ENCODE measurements at regions not wholly inside any gene's neighbourhood (a gene's known extent, or its start where the extent isn't known, plus 50 kb on each side); places are given as distances from the start of the nearest gene placed in this dataset.

DNA sequence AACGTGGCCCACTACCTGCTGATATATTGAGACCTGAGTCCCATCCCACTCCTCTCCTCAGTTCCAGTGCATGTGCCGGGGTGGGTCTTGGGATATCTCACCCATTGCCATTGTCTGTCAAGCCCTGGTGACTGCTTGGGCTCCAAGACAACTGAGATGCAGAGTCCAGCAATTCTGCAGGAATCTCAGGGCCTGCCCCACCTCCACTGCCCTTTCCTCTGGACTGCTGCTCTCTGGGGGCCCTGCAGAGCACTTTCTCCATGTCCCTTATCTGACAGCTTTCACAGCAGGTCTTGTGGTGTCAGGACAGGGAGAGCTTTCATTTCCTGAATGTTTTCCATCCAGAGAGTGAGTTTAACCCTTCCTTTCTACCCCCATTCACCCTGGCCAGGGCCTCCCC, 152.9 kb downstream of the ARL4C start:
- no peak overlapping the region for H3K4me3 ChIP-seq (ENCODE audit: low read depth, low read length)
- DNase-seq (ENCODE audit: low read depth): no peak
- TF ChIP-seq, protein P1, sequence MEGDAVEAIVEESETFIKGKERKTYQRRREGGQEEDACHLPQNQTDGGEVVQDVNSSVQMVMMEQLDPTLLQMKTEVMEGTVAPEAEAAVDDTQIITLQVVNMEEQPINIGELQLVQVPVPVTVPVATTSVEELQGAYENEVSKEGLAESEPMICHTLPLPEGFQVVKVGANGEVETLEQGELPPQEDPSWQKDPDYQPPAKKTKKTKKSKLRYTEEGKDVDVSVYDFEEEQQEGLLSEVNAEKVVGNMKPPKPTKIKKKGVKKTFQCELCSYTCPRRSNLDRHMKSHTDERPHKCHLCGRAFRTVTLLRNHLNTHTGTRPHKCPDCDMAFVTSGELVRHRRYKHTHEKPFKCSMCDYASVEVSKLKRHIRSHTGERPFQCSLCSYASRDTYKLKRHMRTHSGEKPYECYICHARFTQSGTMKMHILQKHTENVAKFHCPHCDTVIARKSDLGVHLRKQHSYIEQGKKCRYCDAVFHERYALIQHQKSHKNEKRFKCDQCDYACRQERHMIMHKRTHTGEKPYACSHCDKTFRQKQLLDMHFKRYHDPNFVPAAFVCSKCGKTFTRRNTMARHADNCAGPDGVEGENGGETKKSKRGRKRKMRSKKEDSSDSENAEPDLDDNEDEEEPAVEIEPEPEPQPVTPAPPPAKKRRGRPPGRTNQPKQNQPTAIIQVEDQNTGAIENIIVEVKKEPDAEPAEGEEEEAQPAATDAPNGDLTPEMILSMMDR (IDR thresholded peaks at IDR 0.05; ENCODE audit: control insufficient read depth, extremely low read depth, insufficient read depth): no peak

DNA sequence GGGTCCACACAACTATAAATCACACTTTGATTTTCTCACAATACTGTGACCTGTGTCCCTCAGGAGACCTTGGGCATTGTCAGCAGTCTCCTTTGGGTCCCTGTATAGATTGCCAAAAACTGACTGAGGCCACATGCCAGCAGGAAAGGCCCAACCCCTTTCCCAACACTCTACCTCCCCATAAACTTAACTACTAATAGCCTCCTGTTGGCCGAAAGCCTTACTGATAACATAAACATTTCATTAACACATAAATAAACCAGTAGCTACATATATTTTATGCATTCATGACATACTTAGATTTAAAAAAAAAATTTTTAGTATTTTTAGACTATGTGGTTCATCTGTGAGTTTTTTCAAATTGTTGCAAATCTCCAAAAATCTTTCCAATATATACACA, 153.5 kb downstream of the ARL4C start:
- TF ChIP-seq, protein P1 (IDR thresholded peaks at IDR 0.05; ENCODE audit: control insufficient read depth, extremely low read depth, insufficient read depth): no peak
- H3K4me3 ChIP-seq (ENCODE audit: low read depth, low read length): no peak overlapping the region
- no peak for DNase-seq (ENCODE audit: low read depth)

DNA sequence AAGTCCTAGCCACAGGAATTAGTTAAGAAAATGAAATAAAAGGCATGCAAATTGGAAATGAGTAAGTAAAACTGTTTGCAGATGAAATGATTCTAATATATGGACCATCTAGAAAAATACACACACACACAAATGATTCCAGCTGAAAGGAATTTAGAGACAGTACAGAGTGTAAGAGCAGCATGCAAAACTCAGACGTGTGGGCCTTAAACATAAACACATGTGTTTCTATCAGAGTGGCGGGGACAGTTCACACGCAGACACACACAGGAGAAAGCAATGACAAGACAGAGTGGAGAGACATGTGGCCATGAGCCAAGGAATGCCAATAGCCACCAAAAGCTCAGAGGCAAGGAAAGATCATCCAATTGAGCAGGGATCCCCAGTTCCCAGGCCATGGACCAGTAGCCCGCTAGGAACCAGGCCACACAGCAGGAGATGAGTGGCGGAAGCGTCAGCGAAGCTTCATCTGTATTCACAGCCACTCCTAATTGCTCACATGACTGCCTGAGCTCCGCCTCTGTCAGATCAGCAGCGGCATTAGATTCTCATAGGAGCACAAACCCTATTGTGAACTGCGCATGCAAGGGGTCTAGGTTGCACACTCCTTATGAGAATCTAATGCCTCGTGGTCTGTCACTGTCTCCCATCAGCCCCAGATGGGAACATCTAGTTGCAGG, 155.4 kb downstream of the ARL4C start:
- no peak overlapping the region for H3K4me3 ChIP-seq (ENCODE audit: low read depth, low read length)
- TF ChIP-seq, protein P1 (IDR thresholded peaks at IDR 0.05; ENCODE audit: control insufficient read depth, extremely low read depth, insufficient read depth): no peak
- DNase-seq (ENCODE audit: low read depth): no peak

DNA sequence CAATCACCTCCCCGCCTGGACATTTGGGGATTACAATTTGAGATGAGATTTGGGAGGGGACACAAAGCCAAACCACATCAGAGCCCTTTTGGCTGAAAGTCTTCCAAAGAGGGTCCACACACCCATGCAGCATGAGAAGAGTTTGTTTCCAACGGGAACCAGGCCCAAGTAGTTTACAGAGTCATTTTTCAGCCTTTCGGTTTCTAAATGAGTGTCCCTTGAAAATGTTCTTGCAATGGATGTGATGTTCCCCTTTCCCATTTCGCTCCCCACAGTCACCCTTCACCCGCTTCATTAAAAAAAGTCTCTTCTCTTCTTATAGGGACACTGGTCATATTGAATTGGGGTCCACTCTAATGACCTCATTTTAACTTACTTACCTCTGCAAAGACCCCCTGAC, 157.4 kb downstream of the ARL4C start:
- no peak for DNase-seq (ENCODE audit: low read depth)
- TF ChIP-seq, protein P1 (IDR thresholded peaks at IDR 0.05; ENCODE audit: control insufficient read depth, extremely low read depth, insufficient read depth): no peak
- no peak overlapping the region for H3K4me3 ChIP-seq (ENCODE audit: low read depth, low read length)

DNA sequence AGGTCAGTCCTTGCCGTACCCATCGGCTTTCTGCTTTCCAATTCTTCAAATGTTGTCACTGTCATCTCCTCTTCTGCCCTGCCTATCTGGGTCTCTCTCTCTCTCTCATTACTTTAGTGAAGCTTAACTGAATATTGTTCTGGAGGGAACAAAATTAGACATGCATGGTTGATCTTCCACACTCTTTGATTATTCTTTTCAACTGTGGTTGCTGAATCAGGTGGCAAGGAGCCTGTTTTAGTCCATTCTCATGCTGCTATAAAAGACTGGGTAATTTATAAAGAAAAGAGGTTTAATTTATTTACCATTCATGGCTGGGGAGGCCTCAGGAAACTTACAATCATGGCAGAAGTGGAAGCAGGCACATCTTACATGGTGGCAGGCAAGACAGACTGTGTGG, 157.9 kb downstream of the ARL4C start:
- no peak overlapping the region for H3K4me3 ChIP-seq (ENCODE audit: low read depth, low read length)
- DNase-seq (ENCODE audit: low read depth): no peak
- TF ChIP-seq, protein P1 (IDR thresholded peaks at IDR 0.05; ENCODE audit: control insufficient read depth, extremely low read depth, insufficient read depth): no peak

DNA sequence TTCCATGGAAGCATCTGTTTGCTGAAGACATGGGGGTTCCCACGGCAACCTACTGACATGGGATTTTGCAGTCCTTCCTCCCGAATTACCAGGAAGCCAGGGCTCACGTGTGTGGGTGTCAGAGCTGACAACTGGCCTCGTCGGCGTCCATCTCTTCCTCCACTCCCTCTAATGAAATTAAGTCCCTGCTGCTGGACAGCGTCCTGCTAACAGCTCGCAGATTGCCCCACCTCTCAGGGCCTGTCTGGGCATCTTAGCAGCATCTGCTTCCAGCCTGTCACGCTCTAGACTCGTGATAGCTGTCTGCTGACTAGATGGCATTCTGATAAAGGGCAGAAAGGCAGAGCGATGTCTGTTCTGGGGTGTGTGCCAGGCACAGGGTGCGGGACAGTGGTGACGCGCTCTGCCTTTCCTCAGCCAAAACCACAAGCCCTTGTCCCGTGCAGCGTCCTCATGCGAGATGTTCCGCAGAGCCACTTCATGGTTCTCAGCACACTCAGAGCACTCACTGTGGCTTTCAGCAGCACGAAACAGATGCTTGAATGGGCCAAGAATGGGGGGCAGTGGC, 161.1 kb downstream of the ARL4C start:
- H3K4me3 ChIP-seq (ENCODE audit: low read depth, low read length): no peak overlapping the region
- TF ChIP-seq, protein P1 (IDR thresholded peaks at IDR 0.05; ENCODE audit: control insufficient read depth, extremely low read depth, insufficient read depth): no peak
- peak; percentile 28 for DNase-seq (ENCODE audit: low read depth)

DNA sequence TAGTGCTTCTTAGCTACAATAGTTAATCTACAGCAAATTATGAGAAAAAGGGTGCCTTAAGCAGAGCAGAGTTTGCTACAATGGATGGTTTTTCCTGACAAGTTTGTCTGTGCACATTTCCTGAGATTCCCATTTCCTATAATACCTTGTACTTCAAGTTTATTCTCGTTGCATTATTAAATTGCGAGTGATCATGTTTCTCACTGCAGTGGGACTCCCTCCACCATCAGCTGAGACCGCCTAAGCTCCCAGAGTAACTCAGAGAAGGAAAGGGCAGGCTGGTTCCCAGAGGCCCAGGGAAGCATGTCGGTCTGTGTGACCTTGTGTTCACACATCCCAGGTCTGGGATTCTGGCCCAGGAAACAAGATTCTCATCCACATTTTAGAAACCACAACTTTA, 162.1 kb downstream of the ARL4C start:
- DNase-seq (ENCODE audit: low read depth): no peak
- TF ChIP-seq, protein P1 (IDR thresholded peaks at IDR 0.05; ENCODE audit: control insufficient read depth, extremely low read depth, insufficient read depth): no peak
- no peak overlapping the region for H3K4me3 ChIP-seq (ENCODE audit: low read depth, low read length)

Measured in LNCaP clone FGC (cell line).